ENCODE measurements at regions not wholly inside any gene's neighbourhood (a gene's known extent, or its start where the extent isn't known, plus 50 kb on each side); places are given as distances from the start of the nearest gene placed in this dataset.

GRCh38 chr9:7975336-7975735, 175.8 kb upstream of the DMAC1 start:
- WGBS, 2 experiments (ENCODE audit: insufficient coverage in 1 of 2, insufficient read length in 1 of 2), result 96 to 100% methylated on average over 1 to 5 of the region's 5 CpGs
- H3K4me3 ChIP-seq (ENCODE audit: low read length), result no peak overlapping the region
- no peak for TF ChIP-seq CTCF (conservative IDR thresholded peaks at IDR 0.05)
- no peaks in the 10 kb centered on the region for H3K9me3 ChIP-seq (ENCODE audit: control insufficient read depth, low read length)
- H3K27me3 Mint-ChIP-seq (ENCODE audit: insufficient read depth), result no peaks in the 10 kb centered on the region
- no peak for DNase-seq
- no peak overlapping the region for H3K4me3 Mint-ChIP-seq
- H3K27me3 ChIP-seq (ENCODE audit: control insufficient read depth, insufficient read depth, low read length, poor library complexity, severe bottlenecking), result no peaks in the 10 kb centered on the region
- H3K4me1 ChIP-seq (ENCODE audit: control insufficient read depth, insufficient read depth, low read length), result peaks cover 27% of the 10 kb centered on the region
- no peak overlapping the region for H3K27ac ChIP-seq (ENCODE audit: low read depth, low read length)
- H3K27ac Mint-ChIP-seq, result no peak overlapping the region
- peaks cover 16% of the 10 kb centered on the region for H3K4me1 Mint-ChIP-seq
- H3K36me3 ChIP-seq (ENCODE audit: control insufficient read depth, insufficient read depth, low read length), result no peaks in the 10 kb centered on the region
- H3K9ac ChIP-seq (ENCODE audit: extremely low read depth, low read length, poor library complexity, severe bottlenecking), result no peak overlapping the region
- H3K36me3 Mint-ChIP-seq (ENCODE audit: low read depth), result no peaks in the 10 kb centered on the region
- H3K9me3 Mint-ChIP-seq, result no peaks in the 10 kb centered on the region

GRCh38 chr9:7974335-7974960, 174.9 kb upstream of the DMAC1 start:
- Mint-ChIP-seq H3K9me3 (no peaks in the 10 kb centered on the region), H3K27ac (no peak overlapping the region), H3K4me3 (no peak overlapping the region), H3K27me3 (ENCODE audit: insufficient read depth) (no peaks in the 10 kb centered on the region), H3K4me1 (peaks cover 16% of the 10 kb centered on the region), H3K36me3 (ENCODE audit: low read depth) (no peaks in the 10 kb centered on the region)
- DNase-seq, result no peak
- Histone ChIP-seq H3K4me3 (ENCODE audit: low read length) (no peak overlapping the region), H3K9me3 (ENCODE audit: control insufficient read depth, low read length) (no peaks in the 10 kb centered on the region), H3K36me3 (ENCODE audit: control insufficient read depth, insufficient read depth, low read length) (no peaks in the 10 kb centered on the region), H3K27me3 (ENCODE audit: control insufficient read depth, insufficient read depth, low read length, poor library complexity, severe bottlenecking) (no peaks in the 10 kb centered on the region), H3K27ac (ENCODE audit: low read depth, low read length) (no peak overlapping the region), H3K9ac (ENCODE audit: extremely low read depth, low read length, poor library complexity, severe bottlenecking) (no peak overlapping the region), H3K4me1 (ENCODE audit: control insufficient read depth, insufficient read depth, low read length) (peaks cover 18% of the 10 kb centered on the region)
- WGBS, 2 experiments (ENCODE audit: insufficient coverage in 1 of 2, insufficient read length in 1 of 2), result 86 to 92% methylated on average over 4 to 5 of the region's 5 CpGs
- TF ChIP-seq CTCF (conservative IDR thresholded peaks at IDR 0.05), result no peak

- peaks cover 14% of the 10 kb centered on the region for H3K4me1 ChIP-seq (ENCODE audit: control insufficient read depth, insufficient read depth, low read length)
- TF ChIP-seq CTCF (conservative IDR thresholded peaks at IDR 0.05), result no peak
- H3K9me3 ChIP-seq (ENCODE audit: control insufficient read depth, low read length), result no peaks in the 10 kb centered on the region
- no peak for DNase-seq
- 91 to 93% methylated on average over 4 to 5 of the region's 5 CpGs for WGBS, 2 experiments (ENCODE audit: insufficient coverage in 1 of 2, insufficient read length in 1 of 2)
- peaks cover 16% of the 10 kb centered on the region for H3K4me1 Mint-ChIP-seq
- H3K36me3 Mint-ChIP-seq (ENCODE audit: low read depth), result no peaks in the 10 kb centered on the region
- H3K27me3 Mint-ChIP-seq (ENCODE audit: insufficient read depth), result no peaks in the 10 kb centered on the region
- H3K4me3 ChIP-seq (ENCODE audit: low read length), result no peak overlapping the region
- H3K36me3 ChIP-seq (ENCODE audit: control insufficient read depth, insufficient read depth, low read length), result no peaks in the 10 kb centered on the region
- no peak overlapping the region for H3K27ac Mint-ChIP-seq
- H3K4me3 Mint-ChIP-seq, result no peak overlapping the region
- no peak overlapping the region for H3K9ac ChIP-seq (ENCODE audit: extremely low read depth, low read length, poor library complexity, severe bottlenecking)
- no peaks in the 10 kb centered on the region for H3K27me3 ChIP-seq (ENCODE audit: control insufficient read depth, insufficient read depth, low read length, poor library complexity, severe bottlenecking)
- H3K27ac ChIP-seq (ENCODE audit: low read depth, low read length), result no peak overlapping the region
- H3K9me3 Mint-ChIP-seq, result no peaks in the 10 kb centered on the region
These were observed 173.5 kb upstream of the DMAC1 start for GRCh38 chr9:7973123-7973522.
